ENCODE measurements at regions not wholly inside any gene's neighbourhood (a gene's known extent, or its start where the extent isn't known, plus 50 kb on each side); places are given as distances from the start of the nearest gene placed in this dataset.
"Not testable (repeated sequence)": the region's sequence is repeated elsewhere in the genome, so short reads cannot be mapped to it uniquely, and the experiment has no call there.

DNA sequence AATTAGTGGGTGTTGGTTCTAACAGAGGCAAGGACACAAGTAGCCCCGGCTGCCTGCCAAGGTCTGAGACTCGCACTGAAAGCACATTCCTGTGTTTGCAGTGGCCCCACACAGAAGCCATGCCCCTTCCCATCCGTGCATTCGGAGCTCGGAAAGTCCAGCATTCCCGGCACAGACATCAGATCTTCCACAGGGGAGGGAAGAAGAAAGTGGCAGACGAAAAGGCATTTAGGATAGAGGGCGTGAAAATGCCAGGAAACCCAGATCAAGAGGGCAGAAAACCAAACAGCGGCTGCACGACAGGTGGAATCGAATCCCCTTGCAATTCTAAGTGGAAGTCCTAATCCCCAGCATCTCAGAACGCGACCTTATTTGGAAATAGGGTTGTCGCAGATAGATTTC lies 105.5 kb upstream of the ASB18 start:
- intact Hi-C loops (cut with micrococcal nuclease) = no loop called here

DNA sequence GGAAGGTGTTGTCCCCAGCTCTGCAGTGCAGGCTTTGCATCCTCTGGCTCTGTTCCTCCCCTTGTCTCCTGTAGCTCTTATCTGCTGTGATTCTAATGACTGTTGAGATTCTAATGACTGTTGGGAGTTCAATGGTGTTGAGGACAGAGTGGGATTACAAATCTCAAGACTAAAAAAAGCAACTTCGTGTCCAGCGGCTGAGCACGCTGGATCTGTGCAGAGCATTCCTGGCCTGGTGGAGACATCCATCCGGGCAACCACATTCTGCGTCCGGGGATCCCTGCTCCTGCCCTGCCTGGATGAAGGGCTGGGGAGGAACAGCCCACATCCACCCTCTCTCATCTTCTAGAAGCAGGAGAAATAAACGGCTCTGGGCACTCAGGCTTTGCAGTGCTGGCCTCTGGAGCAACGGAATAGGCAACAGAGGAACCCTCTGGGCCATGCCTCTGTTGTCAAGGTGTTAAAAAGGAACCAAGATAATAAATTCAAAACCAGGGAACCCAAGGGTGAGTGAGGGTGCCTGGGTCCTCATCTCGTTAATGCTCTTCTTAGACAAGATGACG lies 106.7 kb upstream of the ASB18 start:
- intact Hi-C loops (cut with micrococcal nuclease) = no loop called here

DNA sequence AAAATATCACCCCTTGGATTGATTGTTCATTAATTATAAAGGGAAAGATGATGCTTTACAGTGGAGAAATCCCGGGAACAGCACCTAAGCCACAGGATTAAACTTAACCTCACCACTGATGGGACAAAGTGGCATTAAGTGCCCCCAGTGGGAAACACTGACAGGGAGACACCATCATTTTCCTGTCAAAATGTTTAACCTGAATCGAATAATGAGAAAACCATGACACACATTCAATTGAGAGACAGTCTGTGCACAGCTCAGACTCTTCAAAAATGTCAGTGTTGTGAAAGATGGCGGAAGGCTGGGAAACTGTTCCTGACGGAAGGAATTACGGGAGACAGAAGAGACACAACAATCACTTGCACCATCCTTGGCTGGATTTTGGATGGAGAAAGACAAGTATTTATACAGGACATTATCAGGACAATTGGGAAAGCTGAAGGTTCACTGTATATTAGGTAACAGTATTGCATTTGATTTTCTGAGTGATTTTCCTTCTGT lies 111.8 kb upstream of the ASB18 start:
- intact Hi-C loops (cut with micrococcal nuclease) = no loop called here

DNA sequence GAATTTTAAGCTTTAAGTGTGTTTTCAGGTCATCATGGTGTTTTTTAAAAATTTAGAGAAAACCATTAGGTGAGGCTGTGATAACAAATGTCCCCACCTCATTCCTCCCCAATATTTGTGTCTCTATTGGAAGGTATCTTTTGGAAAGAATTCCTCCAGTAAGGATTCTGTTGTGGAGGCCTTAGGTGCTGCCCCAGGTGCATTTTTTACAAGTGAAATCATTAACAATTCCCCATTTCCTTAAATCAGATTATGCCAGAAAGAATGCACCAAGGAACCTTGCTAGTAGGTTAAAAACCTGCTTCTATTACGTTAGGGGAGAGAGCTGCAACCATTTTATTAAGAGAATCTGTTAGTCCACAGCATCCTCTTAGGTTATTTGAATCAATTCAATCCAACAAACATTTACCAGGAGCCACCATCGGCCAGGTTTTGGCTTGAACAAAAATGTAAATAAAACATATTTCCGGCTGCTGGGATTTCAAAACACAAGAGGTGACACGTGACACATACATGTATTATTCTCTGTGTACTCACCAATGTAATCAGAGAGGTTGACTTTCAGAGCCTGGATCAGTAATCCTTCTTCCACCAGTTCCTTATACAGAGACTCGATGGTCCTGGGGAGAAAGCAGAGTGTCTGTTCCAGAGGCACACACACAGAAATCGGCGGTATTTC lies 112.5 kb upstream of the ASB18 start:
- intact Hi-C loops (cut with micrococcal nuclease) = no loop called here

DNA sequence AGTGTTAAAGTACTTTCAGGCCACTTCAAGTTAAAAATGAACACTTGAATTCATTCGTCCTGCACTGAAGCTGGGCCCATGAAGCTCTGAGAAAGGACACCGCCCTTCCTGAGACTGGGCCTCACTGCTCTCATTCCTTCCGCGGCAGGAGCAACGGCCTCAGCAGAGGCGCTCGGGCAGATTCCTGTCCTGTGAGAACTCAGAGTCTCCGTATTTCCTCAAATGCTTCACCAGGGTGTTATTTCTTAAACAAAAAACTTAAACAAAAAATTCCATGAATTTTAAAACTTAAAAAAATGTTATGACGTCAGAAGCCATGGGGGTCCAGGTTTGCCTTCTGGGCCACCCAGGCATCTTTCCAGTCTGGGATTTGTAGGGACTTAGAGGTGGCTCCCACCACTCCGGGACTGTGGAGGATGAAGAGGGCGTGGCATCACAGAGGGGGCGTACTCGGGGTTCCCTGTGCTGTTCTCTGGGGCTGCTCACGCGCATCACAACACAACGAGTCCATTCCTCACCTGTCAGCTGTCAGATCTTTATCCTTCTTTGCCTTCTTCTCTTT lies 115.9 kb upstream of the ASB18 start:
- intact Hi-C loops (cut with micrococcal nuclease) = no loop called here

DNA sequence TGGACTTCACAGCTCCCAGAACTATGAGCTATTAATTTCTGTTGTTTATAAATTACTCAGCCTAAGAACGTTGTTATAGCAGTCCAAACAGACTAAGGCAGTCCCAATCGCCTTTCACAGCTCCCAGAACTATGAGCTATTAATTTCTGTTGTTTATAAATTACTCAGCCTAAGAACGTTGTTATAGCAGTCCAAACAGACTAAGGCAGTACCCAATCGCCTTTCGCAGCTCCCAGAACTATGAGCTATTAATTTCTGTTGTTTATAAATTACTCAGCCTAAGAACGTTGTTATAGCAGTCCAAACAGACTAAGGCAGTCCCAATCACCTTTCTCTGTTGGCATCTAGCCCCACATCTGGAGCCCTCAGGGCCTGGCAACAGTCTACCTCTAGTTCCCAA lies 117.0 kb upstream of the ASB18 start:
- intact Hi-C loops (cut with micrococcal nuclease) = not testable (repeated sequence)

DNA sequence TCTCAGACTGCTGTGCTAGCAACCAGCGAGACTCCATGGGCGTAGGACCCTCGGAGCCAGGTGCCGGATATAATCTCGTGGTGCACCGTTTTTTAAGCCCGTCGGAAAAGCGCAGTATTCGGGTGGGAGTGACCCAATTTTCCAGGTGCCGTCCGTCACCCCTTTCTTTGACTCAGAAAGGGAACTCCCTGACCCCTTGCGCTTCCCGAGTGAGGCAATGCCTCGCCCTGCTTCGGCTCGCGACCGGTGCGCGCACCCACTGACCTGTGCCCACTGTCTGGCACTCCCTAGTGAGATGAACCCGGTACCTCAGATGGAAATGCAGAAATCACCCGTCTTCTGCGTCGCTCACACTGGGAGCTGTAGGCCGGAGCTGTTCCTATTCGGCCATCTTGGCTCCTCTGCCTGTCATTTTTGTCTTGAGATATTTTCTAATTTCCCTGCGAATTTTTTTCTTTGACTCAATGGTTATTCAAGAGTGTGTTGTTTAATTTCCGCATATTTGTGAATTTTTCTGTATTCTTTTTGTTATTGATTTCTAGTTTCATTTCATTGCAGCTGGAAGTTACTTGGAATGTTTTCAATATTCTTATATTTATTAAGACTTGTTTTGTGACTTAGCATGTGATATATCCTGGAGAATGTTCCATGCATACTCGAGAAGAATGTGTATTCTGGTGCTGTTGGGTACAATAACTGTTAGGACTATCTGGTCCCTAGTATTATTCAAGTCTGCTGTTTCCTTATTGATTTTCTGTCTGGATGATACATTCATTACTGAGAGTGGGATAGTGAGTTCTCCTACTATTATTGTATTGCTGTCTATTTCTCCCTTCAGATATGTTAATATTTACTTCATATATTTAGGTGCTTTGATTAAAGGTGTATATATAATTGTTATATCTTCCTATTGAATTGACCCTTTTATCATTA lies 125.3 kb upstream of the ASB18 start:
- intact Hi-C loops (cut with micrococcal nuclease) = not testable (repeated sequence)

DNA sequence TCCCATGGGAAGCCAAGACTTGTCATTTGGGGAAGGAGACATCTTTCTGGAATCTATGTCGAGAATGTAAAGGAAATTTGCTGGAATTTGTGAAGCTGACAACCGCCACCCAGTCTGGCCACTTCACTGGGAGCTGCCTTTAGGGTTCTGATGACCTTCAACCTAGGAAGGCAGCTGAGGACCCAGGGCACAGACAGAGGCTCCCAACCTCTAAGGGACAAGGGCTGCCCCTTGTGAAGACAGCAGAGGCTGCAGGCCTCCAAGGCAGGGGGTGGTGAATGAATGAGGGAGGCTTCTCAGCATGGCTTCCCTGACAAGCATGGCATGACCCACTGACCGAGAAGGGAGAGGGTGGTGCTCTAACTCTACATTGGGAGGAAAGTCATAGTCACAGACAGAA lies 128.9 kb upstream of the ASB18 start:
- intact Hi-C loops (cut with micrococcal nuclease) = no loop called here

DNA sequence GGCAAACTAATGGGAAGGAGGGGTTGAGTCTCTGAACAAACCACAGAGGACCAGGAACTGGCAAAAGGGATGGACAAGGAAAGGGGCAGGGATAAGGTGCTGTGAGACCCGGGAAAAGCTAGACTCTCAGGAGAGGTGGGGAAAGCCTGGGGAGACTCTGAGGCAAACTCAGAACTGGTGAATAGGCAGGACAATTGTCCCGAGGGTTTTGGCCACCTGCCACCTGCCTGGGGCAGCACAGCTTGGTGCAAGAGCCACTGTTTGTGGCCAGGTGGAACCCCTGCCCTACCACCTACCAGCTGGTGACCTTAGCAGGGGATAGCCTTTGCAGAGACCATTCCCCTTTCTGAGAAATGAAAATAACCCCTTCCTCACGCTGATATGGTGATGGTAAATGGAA lies 129.4 kb upstream of the ASB18 start:
- intact Hi-C loops (cut with micrococcal nuclease) = no loop called here

DNA sequence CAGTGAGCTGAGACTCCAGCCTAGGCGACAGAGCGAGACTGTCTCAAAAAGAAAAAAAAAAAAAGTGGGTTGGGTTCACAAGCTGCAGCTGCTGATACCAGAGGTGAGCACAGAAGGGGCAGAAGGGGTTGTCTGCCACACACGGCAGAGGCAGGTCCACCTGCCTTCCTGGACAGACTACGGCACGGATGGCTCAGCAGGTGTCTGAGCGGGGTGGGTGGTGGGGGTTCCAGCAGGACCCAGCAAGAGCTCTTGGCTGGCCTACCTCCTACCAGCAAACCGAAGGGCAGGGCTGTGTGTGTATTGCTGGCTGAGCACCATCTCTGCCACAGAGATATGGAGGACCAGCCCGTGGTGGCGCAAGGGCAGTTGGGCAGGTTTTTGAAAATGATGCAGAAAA lies 130.4 kb upstream of the ASB18 start:
- intact Hi-C loops (cut with micrococcal nuclease) = no loop called here

DNA sequence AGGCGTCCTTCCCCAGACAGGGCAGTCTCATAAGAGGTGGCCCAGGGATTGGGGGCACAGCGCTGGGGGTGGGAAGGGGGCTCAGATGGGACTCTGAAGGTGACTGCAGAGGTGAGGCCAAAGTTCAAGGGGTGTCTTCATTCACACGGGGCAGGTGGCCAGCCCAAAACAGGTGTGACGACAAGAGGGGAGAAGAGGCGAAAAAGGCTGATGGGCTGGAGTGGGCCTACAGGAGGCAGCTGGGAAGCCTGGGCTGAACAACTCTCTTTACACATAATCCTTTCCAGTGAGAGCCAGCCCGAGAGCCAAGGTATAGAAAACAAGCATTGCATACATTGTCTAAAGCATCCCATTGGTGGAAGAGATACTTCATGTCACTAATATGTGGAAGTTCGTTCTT lies 130.9 kb upstream of the ASB18 start:
- intact Hi-C loops (cut with micrococcal nuclease) = no loop called here

DNA sequence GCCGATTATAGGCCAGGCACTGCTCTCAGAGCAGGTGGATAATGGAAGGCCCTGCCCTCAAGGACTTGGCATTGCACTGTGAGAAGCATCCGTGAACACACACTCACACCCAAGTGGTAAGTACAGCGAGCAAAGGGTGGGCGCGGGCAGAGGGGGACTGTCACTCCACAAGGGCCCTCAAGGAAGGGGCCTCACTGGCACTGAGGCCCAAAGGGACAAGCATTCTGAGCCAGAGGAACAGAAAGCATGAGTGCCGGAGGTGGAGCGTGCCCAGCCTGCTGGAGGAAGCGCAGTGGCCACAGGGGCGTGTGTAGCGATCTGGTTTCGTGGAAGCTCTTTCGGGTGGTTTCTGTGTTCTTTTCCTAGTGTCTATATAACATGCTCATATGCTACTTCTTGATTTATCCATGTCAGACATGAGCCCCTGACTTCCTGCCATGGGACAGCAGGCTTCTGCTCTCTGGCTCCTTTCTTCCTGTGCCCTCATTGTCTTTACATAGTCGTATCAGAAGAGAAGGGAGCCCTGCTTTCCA lies 132.7 kb upstream of the ASB18 start:
- intact Hi-C loops (cut with micrococcal nuclease) = no loop called here

DNA sequence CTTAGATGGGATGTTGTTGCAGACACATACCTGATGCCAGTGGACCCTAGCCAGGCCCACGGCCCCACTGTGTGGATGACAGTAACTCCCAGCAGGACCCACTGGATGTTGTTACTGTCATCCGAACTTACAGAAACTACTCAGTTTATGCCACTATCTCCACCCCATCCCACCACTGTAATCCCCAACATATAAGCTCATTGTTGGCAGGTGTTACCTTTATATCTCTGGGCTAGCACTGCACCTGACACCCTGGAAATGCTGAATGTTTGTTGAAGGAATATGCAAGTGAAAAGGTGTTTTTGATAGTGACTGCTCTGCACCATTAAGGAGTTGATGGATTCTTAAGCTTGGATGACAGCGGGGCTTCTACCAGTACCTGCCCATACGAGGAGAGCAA lies 133.5 kb upstream of the ASB18 start:
- intact Hi-C loops (cut with micrococcal nuclease) = no loop called here

DNA sequence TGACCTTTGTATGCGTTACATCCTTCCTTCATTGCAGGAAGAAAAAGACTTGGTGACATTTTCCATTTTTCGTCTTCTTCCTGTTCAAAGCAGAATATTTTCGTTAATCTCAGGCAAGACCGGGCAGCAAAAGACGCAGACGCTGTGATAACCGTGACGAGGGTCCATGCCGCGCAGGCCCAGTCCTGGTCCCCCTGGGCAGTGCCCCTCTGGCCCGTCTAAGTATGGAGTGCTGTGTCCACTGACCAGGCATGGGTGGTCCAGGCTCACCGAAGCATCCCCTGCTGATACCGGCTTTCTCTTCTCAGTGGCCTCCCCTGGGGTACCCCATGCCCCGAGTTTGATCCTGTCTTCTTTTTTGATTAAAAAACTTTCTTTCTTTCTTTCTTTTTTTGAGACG lies 135.2 kb upstream of the ASB18 start:
- intact Hi-C loops (cut with micrococcal nuclease) = no loop called here

DNA sequence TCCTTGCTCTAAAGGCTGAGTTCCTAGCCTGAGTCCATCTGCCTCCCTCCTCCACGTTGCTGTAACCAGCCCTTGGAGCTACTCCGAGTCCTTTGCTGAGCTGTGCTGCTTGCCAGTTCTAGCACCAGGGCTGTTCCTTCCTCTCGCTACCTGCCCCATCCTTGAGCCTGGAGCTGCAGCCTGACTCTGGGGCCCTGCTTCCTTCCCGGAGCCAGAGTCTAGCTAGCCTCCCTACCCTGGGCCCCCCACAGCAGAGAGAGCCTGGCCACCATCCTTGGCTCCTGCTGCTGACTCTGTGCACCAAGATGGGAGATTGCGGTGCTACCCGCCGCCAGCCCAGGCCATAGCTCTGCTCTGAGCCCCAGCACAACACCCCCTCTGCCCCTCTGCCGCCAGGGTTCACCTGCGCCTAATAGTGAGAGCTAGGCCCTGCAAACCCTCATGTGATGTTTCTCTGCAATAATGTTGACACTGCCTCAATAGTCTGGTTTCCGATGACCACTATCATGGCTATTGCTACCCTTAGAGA lies 135.9 kb upstream of the ASB18 start:
- intact Hi-C loops (cut with micrococcal nuclease) = no loop called here

DNA sequence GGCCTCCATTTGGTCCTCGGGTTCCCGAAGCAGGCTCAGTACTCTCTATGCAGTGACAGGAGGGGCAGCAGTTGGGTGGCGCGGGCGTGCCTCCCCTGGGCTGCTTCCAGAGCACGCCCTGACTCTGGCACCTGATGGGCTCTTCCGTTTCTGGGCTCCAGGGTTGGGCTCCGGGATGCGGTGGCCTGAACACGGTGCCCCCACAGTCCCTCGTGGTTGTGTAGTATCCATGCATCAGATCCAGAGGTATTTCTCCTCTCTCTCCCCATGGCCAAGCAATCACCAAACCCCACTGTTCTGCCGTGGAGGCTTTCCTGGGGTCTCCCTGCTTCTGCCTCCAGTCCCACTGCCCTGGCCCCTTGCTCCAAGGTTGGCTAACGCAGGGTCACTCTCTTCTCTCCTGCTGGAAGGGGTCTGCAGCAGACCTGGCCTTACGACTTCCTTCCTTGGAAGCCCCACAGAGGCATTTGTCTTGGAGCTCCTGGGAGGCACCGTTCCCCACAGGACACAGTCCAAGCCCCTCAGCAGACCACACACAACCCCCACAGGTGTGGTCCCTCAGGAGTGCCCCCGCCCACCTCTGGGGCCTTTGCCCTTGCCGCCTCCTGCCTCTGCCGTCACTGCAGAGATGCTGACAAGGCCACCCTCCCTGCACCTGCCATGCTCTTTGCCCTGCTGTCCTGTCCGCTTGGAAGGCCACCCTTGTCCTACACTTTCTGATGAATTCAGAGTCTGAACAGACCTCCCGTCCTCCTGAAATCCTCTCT lies 136.6 kb upstream of the ASB18 start:
- intact Hi-C loops (cut with micrococcal nuclease) = no loop called here

DNA sequence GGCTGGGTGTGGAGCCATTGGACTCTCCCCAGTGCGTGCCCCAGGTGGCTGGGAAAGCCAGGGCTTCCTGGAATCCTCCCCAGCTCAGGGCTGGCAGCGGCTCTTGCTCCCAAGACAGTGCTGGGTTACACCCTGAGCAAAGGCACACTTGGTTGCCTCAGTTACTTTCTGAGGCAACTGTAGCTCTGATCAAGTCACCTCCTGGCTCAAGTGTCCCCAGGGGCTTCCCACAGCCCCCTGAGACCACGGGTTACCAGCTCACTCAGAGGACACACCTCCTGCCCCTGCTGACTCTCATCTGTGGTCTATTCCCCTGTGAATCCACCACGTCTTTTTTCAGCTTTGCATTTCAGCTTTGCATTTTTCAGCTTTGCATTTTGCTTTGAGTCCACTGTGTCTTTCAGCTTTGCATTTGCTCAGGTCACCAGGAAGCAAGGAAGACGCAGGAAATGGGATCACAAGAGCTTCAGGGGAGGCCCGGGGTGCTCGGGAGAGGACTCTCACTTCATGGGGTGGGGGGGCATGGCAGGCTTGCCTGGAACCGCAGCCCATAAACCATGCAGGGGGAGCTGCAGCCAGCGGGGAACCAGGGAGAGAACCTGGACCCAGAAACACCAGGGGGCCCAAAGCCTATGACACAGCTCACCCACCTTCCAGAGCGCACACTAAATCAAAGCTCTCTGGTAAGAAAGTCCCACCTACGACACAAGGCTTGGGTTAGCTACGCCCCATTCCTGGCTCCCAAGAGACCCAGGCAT lies 138.0 kb upstream of the ASB18 start:
- intact Hi-C loops (cut with micrococcal nuclease) = no loop called here

DNA sequence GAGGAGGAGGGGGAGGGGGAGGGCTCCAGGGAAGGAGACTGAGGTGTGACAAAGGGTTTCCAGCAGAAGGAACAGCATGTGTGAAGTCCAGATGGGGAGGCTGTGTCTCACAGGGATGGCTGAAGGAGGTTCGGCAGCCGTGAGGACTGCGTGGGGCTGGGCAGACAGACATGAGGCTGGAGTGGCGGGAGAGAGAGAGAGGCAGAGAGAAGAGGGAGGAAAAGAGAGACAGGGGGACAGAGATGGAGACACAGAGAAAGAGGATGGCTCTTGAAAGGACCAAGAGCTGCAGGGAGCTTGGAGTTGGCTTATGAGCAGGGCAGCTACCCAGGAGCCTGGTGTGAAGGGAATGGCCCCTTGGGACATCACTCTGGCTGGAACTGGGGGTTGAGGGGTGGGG lies 138.9 kb upstream of the ASB18 start:
- intact Hi-C loops (cut with micrococcal nuclease) = no loop called here

DNA sequence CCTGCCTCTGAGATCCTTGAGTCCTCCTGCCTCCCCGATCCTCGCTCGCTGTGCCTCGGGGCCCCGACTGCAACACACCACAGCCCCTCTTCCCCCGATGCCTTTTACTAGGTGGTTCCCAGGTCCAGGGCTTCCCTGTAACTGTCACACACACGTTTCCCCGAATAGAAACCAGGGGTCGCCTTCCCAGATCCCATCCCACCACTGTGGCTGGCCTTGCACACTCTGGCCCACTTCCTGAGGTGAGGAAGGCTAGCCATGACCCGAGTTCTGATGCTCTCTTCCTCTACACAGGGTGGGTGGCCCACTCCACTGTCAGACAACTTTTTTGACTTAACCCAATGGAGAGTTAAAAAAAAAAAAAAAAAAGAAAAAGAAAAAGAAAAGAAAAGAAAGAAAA lies 139.6 kb upstream of the ASB18 start:
- intact Hi-C loops (cut with micrococcal nuclease) = no loop called here

DNA sequence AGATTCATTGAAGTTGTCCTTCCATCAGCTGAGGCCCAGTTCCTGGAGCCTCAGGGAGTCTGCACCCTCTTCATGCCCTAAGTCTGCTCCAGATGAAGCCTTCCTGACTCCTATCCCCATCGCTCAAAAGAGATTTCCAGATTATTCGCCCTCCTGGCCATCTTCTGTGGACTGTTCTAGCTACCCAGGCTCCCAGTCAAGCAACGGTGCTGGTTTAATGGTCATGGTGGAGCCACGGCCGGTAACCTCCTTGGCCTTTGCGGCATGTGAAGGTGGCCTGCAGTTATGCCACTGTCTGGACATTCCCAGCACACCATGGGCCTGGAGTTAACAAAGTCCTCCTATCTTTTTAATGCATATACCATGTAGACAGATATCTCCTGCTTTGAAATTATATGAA lies 140.1 kb upstream of the ASB18 start:
- intact Hi-C loops (cut with micrococcal nuclease) = no loop called here
